NB4 (cell line): ENCODE measurements at regions not wholly inside any gene's neighbourhood (a gene's known extent, or its start where the extent isn't known, plus 50 kb on each side); places are given as distances from the start of the nearest gene placed in this dataset.
"Not testable (repeated sequence)": the region's sequence is repeated elsewhere in the genome, so short reads cannot be mapped to it uniquely, and the experiment has no call there.

Experiments
- DNase-seq: peaks from one replicate; pipeline ENCODE4 v3.0.0; 2010; ENCODE audit warnings: low read depth
- H3K4me3 ChIP-seq: one replicate; pipeline ENCODE4 v1.5.1; 2011; ENCODE audit warnings: mild to moderate bottlenecking, low read depth, low read length, moderate library complexity
- CTCF ChIP-seq: IDR thresholded peaks from one replicate; pipeline ENCODE4 v1.5.1; 2012; ENCODE audit warnings: low read depth, low read length
- MYC ChIP-seq: IDR thresholded peaks from 2 replicates; pipeline ENCODE4 v1.6.1; 2011; ENCODE audit warnings: low read depth, low read length
- POLR2A ChIP-seq: IDR thresholded peaks from 2 replicates; pipeline ENCODE4 v1.6.1; 2011; ENCODE audit warnings: mild to moderate bottlenecking; ENCODE audit not compliant: insufficient read length; ENCODE audit errors: extremely low read depth
- TF ChIP-seq, protein P1 (sequence below): IDR thresholded peaks from 2 replicates; pipeline ENCODE4 v1.6.1; 2011; ENCODE audit warnings: low read depth, low read length

- TF ChIP-seq, protein P1, sequence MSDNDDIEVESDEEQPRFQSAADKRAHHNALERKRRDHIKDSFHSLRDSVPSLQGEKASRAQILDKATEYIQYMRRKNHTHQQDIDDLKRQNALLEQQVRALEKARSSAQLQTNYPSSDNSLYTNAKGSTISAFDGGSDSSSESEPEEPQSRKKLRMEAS, result no peak
- TF ChIP-seq CTCF (no peak), MYC (no peak), POLR2A (no peak)
- no peak for DNase-seq
- no peak overlapping the region for H3K4me3 ChIP-seq
These were observed 56.0 kb upstream of the ZNF195 start for GRCh38 chr11:3434976-3435375.

GRCh38 chr11:3429191-3429590, 50.2 kb upstream of the ZNF195 start:
- H3K4me3 ChIP-seq, DNase-seq: not testable (repeated sequence)
